Inflammatory macrophage treated with lipopolysaccharide for 1 hour (primary cell): ENCODE measurements at regions not wholly inside any gene's neighbourhood (a gene's known extent, or its start where the extent isn't known, plus 50 kb on each side); places are given as distances from the start of the nearest gene placed in this dataset.

Experiments
- DNase-seq, 2 donors: peaks; one replicate each; pipeline ENCODE4 v3.0.0-alpha.2; 2020 to 2022

GRCh38 chr2:2557475-2557874 lies 226.4 kb upstream of the MYT1L start:
- no peak for DNase-seq

GRCh38 chr2:2550856-2551255 lies 219.8 kb upstream of the MYT1L start:
- no peak for DNase-seq

DNA sequence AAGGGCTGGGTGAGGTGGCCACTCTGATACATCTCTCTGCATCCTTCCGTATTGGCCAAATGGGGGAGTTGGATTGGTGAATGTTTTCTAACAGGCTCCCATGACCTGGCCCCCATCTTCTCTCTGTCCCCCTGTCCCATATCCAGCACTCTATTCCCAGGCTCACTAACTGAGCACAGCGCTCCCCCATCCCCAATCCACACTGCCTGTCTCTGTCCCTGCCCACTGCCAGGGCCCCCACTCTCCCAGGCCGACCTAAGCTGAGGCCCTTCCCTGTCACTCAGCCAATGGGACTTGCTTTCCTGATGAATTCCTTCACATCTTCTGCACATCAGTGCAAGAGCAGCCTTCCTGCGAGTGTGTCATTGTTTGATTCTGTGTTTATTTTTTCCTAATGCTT lies 216.8 kb upstream of the MYT1L start:
- DNase-seq: no peak

- DNase-seq: no peak
These were observed 216.4 kb upstream of the MYT1L start for GRCh38 chr2:2547451-2547850.

DNA sequence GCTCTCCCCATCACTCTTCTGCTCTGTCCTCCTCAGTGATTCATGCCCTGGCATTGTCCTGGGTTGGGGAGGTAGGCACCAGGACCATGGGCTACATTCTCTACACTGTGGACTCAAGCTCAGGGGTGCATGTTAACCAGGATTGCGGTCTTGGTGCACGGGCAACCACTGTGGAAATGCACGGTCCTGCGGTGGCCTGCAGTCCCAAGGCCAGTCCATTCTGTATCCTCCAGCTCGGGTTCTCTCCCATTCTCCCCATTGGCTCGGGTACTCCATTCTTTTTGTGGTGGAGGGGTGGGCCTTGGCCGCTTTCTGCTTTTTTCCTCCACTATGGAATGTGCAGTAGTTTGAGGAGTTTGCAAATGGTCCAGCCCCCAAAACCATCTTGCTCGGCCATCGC lies 215.0 kb upstream of the MYT1L start:
- DNase-seq: no peak

GRCh38 chr2:2542966-2543611 lies 212.0 kb upstream of the MYT1L start:
- no peak for DNase-seq

- DNase-seq: no peak
These were observed 211.2 kb upstream of the MYT1L start for GRCh38 chr2:2542316-2542715.

DNA sequence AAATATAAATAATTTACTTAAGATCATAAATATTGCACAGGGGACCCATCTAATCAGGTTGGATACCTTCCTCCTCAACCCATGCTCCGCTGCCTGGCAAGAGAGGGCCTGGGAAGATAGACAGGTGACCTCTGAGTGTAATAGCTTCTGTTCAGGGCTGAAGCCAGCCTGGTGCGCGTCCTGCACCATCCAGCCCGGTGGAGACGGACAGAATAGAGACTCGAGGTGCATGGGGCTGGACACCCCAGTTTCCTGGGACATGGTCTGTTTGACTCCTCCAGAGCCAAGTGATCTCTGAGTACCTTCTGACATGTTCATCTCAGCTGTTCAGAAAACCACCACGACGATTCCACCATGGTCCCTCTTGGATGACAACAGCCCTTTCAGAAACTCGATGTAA lies 209.3 kb upstream of the MYT1L start:
- DNase-seq: no peak

DNA sequence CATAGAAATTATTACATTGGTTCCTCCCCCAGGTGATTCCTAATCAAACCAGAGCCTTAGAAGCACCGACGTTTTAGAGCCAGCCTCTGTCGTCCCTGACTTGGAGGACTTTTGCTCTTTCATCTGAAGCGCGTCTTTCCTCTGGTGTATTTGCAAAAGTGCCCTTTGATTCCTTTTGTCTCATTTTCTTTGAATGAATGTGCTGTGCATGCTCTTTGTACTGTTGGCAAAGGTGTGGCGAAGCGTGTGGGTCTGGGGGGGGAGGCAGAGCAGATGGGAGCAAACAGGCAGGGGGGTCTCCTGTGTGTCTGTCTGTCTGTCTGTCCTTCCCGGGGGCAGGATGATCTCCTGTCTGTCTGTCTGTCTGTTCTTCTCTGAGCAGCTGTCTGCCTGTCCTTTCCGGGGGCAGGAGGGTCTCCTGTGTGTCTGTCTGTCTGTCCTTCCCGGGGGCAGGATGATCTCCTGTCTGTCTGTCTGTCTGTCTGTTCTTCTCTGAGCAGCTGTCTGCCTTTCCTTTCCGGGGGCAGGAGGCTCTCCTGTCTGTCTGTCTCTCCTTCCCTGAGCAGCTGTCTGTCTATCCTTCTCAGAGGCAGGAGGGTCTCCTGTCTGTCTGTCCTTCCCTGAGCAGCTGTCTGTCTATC lies 205.5 kb upstream of the MYT1L start:
- no peak for DNase-seq

- no peak for DNase-seq
These were observed 199.3 kb upstream of the MYT1L start for GRCh38 chr2:2530334-2530733.

- no peak for DNase-seq
These were observed 197.8 kb upstream of the MYT1L start for GRCh38 chr2:2528846-2529245.

DNA sequence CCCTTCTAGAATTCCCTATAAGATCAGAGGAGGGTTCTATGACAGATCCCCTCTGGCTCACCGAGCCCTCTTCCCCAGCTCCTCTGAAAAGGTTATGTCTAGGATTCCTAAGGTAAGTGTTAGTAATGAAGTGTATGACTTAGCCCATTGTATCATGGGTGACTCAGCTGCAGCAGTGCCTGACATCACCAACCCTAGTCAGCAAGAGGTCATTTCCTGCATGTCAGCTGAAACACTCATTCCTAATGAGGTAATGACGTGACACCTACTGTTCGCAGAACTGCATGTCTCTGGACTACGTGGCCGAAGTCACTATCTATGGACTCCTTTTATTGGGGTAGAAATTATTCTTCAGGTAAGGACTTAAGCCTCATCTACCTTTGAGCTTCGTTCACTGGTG lies 196.1 kb upstream of the MYT1L start:
- DNase-seq: peak in 1 of 2 donors; percentile 0

GRCh38 chr2:2524348-2524941 lies 193.4 kb upstream of the MYT1L start:
- DNase-seq: no peak

GRCh38 chr2:2523461-2524347 lies 192.6 kb upstream of the MYT1L start:
- DNase-seq: no peak

- no peak for DNase-seq
These were observed 189.3 kb upstream of the MYT1L start for GRCh38 chr2:2520401-2520811.

- DNase-seq: no peak
These were observed 188.3 kb upstream of the MYT1L start for GRCh38 chr2:2519381-2519780.

DNA sequence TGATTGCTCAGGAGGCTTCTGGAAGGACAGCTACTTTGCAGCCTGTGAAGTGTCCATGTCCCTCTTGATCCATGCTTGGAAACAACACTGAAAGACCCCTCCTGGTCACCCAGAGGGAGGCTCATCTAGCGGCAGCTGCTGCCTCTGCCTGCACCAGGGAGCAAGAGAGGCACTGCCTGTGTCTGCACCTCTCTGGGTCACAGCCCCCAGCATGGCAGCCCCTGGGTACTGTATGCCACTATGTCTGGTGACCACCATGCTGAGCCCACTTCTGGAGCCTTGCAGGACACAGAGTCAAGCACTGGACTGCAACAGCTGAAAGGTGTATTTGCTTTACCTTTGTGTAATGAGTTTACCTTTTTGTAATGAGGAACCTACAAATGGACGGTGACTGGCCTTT lies 186.3 kb upstream of the MYT1L start:
- DNase-seq: no peak

GRCh38 chr2:2516386-2516785 lies 185.3 kb upstream of the MYT1L start:
- DNase-seq: no peak

DNA sequence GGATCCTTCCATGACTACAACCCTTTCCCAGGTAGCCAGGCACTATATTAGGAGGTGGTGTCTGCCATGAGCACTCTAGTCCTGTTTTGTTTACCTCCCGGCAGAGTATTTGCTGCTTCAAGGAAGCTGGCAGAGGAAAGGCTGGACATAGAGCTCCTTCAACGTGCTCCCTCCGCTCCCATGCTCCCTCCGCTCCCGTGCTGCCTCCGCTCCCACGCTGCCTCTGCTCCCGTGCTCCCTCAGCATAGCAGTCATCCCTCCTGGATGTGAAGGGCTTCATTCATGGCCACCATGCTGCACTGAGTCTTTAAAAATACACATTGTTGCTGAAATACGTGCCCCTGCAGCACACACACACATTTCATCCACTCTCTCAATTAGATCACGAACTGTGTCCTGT lies 181.9 kb upstream of the MYT1L start:
- no peak for DNase-seq

DNA sequence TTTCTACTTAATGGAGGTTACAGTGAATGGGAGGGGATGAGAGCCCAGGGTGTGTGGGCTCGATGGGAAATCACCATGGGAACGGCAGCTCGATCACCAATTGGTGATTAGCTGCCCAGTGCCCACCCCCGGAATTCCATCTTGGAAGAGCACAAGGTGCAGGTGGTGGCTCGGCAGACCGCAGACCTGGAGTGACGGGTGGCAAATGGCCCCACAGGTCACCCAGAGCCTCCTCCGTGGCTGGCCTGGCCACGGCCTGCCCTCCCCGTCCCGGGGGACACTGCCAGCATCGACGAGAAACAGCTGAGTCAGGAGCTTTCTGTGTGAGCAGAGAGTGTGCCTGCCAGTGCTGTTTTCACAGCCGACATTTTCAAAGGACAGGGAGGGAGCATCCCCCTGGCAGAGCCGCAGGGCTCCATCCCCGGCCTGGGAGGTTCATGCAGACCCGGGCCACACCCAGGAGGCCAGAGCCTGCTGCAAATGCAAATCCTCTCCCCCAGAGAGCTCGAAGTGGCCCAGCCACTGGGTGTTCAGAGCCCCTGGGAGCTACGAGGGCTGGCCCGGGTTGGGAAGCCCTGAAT lies 176.4 kb upstream of the MYT1L start:
- no peak for DNase-seq

- no peak for DNase-seq
These were observed 175.5 kb upstream of the MYT1L start for GRCh38 chr2:2506536-2506935.

GRCh38 chr2:2505604-2506003 lies 174.5 kb upstream of the MYT1L start:
- no peak for DNase-seq

DNA sequence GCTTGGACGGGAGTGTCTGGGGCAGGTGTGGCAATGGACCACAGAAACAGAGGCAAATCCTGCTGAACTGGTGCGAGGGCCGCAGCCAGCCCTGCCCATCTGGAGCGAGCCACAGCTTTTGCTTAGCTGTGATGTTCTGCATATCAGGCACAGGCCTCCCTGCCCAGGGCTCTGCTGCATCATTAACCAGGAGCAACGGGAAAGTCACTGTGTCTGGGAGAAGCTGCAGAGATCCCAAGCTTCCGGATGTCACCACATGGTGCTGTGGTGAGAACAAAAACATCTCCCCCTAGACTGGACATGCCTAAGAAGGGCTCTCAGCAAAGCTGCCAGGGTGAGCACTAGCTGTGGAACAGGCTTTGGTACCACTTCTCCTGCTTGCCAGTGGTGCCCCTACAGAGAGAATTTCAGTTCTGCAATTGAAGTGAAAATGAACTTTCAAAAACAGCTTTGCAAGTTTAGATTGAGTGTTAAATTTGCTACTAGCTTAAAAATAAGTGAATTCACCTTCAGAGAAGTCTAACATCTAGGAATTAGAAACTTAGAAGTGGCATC lies 172.9 kb upstream of the MYT1L start:
- no peak for DNase-seq
